CD4-positive, alpha-beta T cell treated with Interleukin-6 for 4 hours (primary cell): ENCODE measurements at regions not wholly inside any gene's neighbourhood (a gene's known extent, or its start where the extent isn't known, plus 50 kb on each side); places are given as distances from the start of the nearest gene placed in this dataset.
"Not testable (repeated sequence)": the region's sequence is repeated elsewhere in the genome, so short reads cannot be mapped to it uniquely, and the experiment has no call there.

Experiments
- DNase-seq: peaks from one replicate; pipeline ENCODE4 v3.0.0-alpha.2; 2020; ENCODE audit warnings: mixed read lengths

DNA sequence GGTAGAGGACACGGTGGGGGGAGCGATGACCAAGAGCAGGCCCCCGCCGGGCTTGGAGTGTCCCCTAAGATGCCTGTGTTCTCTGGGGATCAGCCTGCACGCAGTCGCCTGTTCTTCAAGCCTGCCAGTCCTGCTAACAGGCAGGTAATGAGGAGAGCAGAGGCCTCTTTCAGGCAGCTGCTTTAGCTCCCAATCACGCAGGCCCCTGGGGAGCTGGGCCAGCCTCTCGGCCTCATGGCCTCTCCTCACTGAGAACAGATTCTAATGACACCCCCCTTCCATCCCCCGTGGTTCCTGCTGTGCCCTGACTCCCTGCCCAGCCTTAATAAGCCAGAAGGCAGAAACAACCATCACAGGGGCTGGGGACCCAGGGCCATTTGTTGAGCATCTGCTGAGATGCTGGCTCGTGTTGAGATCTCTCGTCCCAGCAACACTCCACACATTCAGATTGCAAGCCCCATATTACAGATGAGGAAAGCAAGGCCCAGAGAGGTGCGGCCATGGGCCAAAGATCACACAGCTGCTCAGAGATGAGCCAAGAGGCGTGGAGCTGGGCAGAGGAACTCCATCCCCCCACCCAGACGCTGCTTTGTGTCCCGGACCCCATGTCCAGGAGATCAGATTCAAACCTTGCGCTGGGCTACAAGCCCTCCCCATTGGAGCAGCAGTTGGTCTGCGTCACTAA is 71.6 kb upstream of the CASZ1 start:
- DNase-seq: no peak

- no peak for DNase-seq
These were observed 72.1 kb upstream of the CASZ1 start for GRCh38 chr1:10868599-10868965.

- DNase-seq: no peak
These were observed 73.5 kb upstream of the CASZ1 start for GRCh38 chr1:10869933-10870332.

GRCh38 chr1:10870493-10871096 is 74.1 kb upstream of the CASZ1 start:
- no peak for DNase-seq

DNA sequence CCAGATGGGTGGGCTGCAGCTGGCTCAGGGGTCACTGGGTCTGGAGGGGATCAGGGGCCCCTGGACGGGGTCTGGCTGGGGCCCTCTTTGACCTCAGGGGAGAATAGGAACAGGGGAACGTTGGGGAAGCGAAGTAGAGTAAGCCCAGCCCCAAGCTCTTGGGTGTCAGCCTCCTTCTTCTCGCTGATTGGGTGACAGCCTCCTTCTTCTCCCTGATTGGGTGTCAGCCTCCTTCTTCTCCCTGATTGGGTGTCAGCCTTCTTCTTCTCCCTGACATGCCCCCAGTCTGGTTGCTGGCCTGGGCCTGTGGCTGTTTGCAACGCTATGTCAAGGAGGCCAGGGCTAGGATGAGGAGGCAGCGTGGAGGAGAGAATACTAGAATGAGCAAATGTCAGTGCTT is 76.7 kb upstream of the CASZ1 start:
- no peak for DNase-seq

- no peak for DNase-seq
These were observed 77.9 kb upstream of the CASZ1 start for GRCh38 chr1:10874351-10874750.

- DNase-seq: no peak
These were observed 81.4 kb upstream of the CASZ1 start for GRCh38 chr1:10877894-10878293.

DNA sequence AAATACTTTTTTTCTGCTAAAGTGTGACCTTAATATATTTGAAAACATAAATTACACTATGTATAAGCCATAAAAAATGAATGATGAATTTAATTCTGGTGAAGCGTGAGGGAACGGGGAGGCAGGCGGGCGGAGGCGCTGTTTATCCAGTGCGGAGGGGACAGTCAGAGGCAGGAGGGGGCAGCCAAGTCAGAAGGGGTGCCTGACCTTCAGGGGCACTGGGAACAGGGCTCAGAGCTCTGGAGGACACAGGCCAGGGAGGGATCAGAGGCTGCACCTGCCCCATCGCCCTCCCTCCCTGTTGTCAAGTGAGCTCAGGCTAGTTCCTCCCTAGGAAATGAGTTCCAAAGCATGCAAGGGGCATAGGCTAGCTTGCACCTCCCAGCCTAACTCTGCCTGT is 82.0 kb upstream of the CASZ1 start:
- no peak for DNase-seq

GRCh38 chr1:10880063-10880462 is 83.6 kb upstream of the CASZ1 start:
- no peak for DNase-seq

DNA sequence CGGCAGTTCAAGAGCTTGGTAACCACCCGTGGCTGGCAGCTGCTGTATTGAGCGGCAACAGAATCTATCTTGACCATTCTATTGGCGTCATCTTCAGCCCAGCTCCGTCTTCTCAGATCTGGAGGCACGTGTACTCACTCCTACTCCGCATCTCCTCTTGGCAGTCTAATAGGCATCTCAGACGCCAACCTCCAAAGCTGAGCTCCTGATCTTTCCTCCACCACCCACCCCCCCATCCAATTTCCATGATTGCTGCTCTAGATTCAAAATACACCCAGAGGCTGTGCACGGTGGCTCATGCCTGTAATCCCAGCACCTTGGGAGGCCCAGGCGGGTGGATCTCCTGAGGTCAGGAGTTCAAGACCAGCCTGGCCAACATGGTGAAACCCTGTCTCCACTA is 84.6 kb upstream of the CASZ1 start:
- DNase-seq: no peak

DNA sequence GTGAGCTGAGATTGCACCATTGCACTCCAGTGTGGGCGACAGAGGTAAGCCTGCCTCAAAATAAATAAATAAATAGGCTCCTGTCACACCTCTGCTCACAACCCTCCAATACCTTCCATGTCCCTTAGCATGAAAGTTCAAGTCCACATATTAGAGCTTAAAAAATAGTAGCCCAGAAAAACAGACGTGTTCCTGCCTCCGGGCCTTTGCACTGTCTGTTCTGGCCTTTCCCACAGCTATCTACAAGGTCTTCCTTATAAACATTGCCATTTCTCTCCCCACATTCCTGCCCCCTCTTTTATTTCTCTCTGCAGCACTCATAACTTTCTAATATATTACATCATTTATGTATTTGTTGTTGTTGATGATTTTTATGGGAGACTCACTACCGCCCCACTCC is 85.6 kb upstream of the CASZ1 start:
- DNase-seq: no peak

GRCh38 chr1:10887032-10887431 is 90.6 kb upstream of the CASZ1 start:
- DNase-seq: not testable (repeated sequence)

DNA sequence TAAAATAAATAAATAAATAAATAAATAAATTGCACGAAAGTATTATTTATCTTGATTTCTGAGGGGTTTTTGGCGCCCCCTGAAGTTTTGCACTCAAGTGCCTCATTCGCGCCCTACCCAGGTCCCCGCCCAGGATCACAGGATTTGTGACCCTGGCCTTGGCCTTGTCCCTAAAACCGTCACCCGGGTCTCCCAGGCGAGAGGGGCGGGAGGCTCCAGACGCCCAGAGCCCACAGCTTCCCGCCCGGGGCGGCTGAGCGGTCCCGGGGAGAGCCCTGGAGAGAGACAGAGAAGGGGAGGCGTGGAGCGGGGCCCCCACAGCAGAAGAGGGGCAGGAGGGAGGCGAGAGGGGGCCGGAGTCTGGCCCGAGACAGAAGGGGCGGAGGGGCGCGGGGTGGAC is 91.8 kb upstream of the CASZ1 start:
- DNase-seq: no peak

DNA sequence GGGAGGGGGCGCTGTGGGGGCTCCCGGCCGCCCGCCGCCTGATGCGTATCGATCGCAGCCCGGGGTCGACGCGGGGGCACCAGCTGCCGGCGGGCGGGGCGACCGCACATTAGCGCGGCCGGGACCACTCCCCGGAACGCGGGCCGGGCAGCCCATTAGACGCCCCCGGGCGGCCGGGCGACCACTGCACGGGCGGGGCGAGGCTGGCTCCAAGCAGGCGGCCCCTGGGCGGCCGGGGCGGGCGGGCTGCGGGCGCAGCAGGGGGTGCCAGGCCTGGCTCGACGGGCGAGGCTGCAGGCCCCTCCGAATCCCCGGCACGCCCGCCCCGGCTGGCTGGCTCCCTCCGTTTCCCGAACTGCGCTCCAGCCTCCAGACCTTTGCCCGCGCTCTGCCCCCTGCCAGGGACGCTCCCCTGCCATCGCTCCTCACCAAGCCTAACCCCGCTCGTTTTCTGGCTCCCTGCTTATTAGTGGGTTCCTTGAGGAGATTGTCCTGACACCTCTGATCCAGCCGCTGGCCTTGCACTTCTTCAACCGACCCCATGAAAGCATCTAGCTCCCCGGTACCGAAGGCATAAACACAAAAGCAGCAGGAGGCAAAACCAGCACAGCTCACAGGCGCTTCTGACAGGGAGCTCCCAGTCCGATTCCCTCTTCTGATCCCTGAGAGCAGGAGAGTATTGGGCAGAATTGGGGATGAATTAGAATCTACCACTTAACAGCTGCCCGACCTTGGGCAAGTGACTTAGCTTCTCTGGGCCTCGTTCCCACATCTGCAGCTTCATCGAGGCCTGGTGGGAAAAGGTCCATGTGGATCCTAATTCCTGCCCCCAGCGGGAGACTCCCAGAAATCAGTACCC is 92.6 kb upstream of the CASZ1 start:
- no peak for DNase-seq

DNA sequence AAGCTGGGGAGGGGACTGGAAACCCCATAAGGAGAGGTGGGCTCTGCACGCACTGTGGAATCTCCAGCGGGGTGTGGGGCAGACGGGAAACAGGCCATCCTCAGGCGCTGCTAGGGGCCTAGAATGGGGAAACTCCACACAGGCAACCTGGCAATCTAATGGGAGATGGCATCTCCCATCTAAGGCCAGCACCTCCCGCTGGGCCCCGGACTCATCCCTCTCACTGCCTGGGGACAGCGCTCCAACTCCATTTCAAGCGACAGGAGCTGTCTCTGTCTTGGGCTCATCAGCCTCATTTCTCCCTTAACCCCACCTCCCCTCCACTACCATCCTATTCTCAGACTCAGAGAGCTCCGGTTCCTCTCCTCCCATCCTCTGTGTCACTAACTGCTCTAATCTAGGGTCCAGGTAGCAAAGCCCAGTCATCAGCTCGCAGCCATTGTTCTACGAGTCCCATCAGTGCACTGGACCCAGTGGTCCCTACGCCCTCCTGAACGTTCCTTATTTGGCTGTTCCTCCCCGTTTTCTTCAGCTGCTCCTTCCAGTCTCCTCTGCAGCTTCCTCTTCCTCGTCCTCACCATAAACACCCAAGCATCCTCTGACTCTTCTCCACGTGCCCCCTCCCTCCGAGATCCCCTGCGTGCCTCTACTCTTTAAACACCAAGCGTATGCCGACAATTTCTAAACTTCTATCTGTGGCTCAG is 93.4 kb upstream of the CASZ1 start:
- no peak for DNase-seq

DNA sequence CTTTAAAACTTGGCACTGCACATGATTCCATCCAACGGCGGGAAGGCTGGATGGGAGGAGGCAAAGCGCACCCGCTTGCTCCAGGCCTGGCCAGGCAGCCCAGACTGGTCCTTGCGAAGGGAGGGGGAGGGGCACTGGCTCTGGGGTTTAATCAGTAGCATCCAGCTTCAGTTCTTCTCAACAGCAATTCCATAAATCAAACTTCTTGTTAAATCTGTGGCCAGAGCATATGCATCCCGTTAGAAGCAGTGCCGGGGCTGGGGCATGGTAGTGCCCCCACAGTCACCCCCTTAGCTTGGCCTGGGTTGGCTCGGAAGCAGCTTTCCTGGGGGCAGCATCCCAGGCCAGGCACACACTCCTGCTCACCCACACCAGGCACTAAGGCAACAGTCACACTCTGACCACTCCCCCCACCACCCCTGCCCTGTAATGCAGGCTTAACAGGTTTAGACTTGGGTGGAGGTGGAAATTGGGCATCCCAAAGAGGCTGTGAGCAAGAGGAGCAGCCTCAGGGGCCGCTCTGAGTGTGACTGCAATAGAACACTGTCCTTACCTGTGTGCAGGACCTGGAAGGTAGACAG is 94.1 kb upstream of the CASZ1 start:
- no peak for DNase-seq

- no peak for DNase-seq
These were observed 94.6 kb upstream of the CASZ1 start for GRCh38 chr1:10891091-10891490.

- DNase-seq: no peak
These were observed 96.0 kb upstream of the CASZ1 start for GRCh38 chr1:10892138-10893065.

GRCh38 chr1:10895621-10896020 is 99.2 kb upstream of the CASZ1 start:
- DNase-seq: no peak

DNA sequence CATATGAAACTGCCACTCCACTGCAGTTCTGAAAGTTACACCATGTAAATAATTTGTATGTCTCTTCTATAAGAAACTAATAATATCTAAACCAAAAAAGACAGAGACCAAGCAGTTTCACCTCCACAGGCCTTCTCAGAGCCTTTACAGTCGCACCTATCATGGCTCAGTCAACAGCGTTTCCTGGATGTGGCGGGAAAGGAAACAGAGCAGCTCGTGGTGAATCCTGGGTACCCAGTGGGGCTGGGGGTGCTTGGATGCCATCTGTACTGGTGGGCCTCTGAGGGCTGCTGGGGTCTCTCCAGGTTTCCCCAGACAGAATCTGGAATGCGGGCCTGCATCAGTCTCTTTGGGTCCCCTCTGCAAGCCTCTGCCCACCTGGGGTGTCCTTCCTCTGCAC is 100.2 kb upstream of the CASZ1 start:
- no peak for DNase-seq

DNA sequence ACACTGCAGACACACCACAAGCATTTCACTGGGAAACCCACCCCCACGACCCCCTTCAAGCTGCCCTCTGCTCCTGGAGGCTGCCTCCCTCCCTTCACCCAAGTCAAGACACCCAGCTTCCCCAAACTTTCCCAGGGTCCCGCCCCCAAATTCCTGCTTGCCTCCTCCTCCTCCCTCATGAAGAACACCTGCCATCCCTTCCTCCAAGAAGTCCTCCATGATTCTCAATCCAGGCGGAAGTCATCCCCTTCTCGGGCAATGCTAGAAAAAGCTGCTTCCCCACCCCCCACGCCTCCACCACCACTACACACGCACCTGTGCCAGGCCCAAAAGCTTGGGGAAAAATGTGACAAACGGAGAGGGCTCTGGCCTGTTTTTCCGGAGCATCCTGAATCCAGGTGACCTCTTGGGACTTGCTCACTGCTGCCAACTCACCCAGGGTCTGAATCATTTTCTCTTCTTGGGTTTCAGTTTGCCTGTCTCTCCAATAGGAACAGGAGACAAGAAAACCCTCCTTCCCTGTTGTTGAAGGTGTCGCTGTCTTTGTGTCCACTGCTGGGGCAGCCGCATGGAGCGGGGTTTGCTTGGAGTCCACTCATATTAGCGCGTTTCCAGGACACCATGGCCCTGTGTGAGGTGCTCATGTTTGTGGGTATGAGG is 101.0 kb upstream of the CASZ1 start:
- DNase-seq: no peak
